Endodermal cell (in vitro differentiated cells): ENCODE measurements at regions not wholly inside any gene's neighbourhood (a gene's known extent, or its start where the extent isn't known, plus 50 kb on each side); places are given as distances from the start of the nearest gene placed in this dataset.

Experiments used
- DNase-seq: peaks from one replicate; pipeline ENCODE4 v3.0.0-alpha.2; 2017
- H3K27ac ChIP-seq: 2 replicates; pipeline ENCODE4 v1.5.1; 2013; ENCODE audit warnings: mild to moderate bottlenecking, low read depth, low read length, moderate library complexity
- H3K27me3 ChIP-seq: 2 replicates; pipeline ENCODE4 v1.6.1; 2013; ENCODE audit warnings: mild to moderate bottlenecking, low read length, moderate library complexity; ENCODE audit not compliant: insufficient read depth, control insufficient read depth, poor library complexity, severe bottlenecking
- H3K36me3 ChIP-seq: 2 replicates; pipeline ENCODE4 v1.7.0; 2013; ENCODE audit warnings: mild to moderate bottlenecking, low read length, moderate library complexity; ENCODE audit not compliant: control insufficient read depth, insufficient read depth
- H3K4me1 ChIP-seq: one replicate; pipeline ENCODE4 v1.7.0; 2013; ENCODE audit warnings: low read length; ENCODE audit not compliant: control insufficient read depth, insufficient read depth
- H3K4me3 ChIP-seq: 2 replicates; pipeline ENCODE4 v1.5.1; 2013; ENCODE audit warnings: mild to moderate bottlenecking, low read length, moderate library complexity
- H3K9ac ChIP-seq: 2 replicates; pipeline ENCODE4 v1.6.1; 2013; ENCODE audit warnings: mild to moderate bottlenecking, low read length, moderate library complexity; ENCODE audit not compliant: poor library complexity, severe bottlenecking; ENCODE audit errors: extremely low read depth
- H3K9me3 ChIP-seq: 2 replicates; pipeline ENCODE4 v1.6.1; 2013; ENCODE audit warnings: mild to moderate bottlenecking, low read length, moderate library complexity; ENCODE audit not compliant: control insufficient read depth
- H3K27ac Mint-ChIP-seq: 2 replicates; pipeline ENCODE4 v1.8.0; 2020; ENCODE audit warnings: mixed read lengths
- H3K27me3 Mint-ChIP-seq: 2 replicates; pipeline ENCODE4 v1.8.0; 2021; ENCODE audit warnings: mild to moderate bottlenecking, mixed read lengths; ENCODE audit not compliant: insufficient read depth
- H3K36me3 Mint-ChIP-seq: 2 replicates; pipeline ENCODE4 v1.8.0; 2020; ENCODE audit warnings: low read depth, mixed read lengths
- H3K4me1 Mint-ChIP-seq: 2 replicates; pipeline ENCODE4 v1.8.0; 2020; ENCODE audit warnings: mixed read lengths
- H3K4me3 Mint-ChIP-seq: 2 replicates; pipeline ENCODE4 v1.8.0; 2020; ENCODE audit warnings: mild to moderate bottlenecking, moderate library complexity, mixed read lengths
- H3K9me3 Mint-ChIP-seq: 2 replicates; pipeline ENCODE4 v1.8.0; 2020; ENCODE audit warnings: mild to moderate bottlenecking, mixed read lengths
- whole genome bisulfite sequencing, 2 experiments: methylation state at CpG; one replicate each; pipeline versions ENCODE4 v1.1.5 to v1.1.7; 2013; ENCODE audit warnings: missing lambda C conversion rate in 2 of 2, mixed read lengths in 1 of 2; ENCODE audit not compliant: insufficient coverage in 1 of 2, insufficient read length in 1 of 2; 5-methylcytosine and 5-hydroxymethylcytosine counted together
- TF ChIP-seq, protein P1 (sequence below): fragments of 200-600 bp; sonication (generic); conservative IDR thresholded peaks from 2 replicates; pipeline ENCODE4 v1.5.0; 2021; ENCODE audit warnings: antibody characterized with exemption, mild to moderate bottlenecking

DNA sequence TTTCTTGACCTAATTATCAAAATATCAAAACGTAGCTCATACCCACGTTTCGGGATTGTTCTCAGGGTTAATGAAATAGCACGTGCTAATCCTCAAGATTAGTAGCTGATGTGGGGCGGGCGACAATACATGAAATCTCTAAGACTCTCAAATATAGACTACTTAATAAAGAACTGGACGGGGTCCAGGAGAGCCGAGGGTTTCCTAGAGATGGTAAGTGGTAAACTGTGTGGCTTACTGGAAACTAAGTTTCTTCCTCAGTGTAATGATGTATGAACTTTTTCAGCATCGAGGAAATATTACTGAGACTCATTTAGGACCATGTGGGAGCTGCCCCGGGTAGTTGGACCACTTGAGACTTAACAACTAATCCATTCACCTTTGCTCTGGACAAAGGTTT lies 453.3 kb upstream of the SALL3 start:
- H3K27ac ChIP-seq = no peak overlapping the region

DNA sequence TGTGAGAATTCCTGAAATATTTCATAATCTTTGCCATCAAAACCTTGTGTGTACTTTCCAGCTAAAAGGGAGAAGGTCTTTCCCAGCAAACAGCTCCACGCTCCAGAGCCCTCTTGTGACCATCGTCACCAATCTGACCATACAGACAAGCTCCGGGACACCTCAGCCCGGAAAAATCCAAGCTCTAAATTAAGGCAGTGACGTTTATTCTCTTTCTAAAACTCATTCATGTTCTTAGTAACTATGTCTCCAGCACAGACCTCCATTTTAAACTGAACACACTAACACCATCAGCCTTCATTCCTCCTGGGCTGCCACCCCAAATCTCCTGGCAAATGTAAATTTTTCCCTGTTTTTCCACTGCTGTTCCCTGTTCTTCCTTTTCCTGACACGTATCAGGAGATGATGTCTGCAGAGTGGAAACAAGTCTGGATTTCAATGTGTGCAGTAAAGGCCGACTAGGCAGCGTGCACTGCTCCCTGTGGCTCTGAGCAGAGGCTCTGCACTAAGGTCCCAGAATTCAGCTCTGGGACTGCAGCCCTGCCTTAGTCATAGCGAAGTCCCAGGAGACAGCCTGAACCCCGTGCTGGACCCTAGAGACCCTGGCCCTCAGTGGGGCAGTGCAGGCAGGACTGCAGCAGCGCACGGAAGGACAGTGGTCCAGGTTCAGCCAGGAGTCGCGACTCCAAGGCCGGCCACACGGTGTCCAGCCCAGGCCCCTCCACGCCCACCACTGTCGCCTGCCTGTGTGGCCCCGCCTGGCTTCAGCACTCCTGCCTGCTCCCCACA lies 452.5 kb upstream of the SALL3 start:
- WGBS, 2 experiments = 81 to 96% methylated on average over 11 to 19 of the region's 19 CpGs
- no peak overlapping the region for H3K4me3 ChIP-seq
- H3K4me1 ChIP-seq = no peaks in the 10 kb centered on the region
- Mint-ChIP-seq H3K36me3 (no peaks in the 10 kb centered on the region), H3K4me3 (no peak overlapping the region), H3K27me3 (no peaks in the 10 kb centered on the region), H3K4me1 (no peaks in the 10 kb centered on the region), H3K27ac (no peak overlapping the region), H3K9me3 (no peaks in the 10 kb centered on the region)
- no peak overlapping the region for H3K9ac ChIP-seq
- no peak overlapping the region for H3K27ac ChIP-seq
- H3K27me3 ChIP-seq = no peaks in the 10 kb centered on the region
- H3K9me3 ChIP-seq = no peaks in the 10 kb centered on the region
- no peaks in the 10 kb centered on the region for H3K36me3 ChIP-seq
- DNase-seq = peak; percentile 71
- TF ChIP-seq, protein P1, sequence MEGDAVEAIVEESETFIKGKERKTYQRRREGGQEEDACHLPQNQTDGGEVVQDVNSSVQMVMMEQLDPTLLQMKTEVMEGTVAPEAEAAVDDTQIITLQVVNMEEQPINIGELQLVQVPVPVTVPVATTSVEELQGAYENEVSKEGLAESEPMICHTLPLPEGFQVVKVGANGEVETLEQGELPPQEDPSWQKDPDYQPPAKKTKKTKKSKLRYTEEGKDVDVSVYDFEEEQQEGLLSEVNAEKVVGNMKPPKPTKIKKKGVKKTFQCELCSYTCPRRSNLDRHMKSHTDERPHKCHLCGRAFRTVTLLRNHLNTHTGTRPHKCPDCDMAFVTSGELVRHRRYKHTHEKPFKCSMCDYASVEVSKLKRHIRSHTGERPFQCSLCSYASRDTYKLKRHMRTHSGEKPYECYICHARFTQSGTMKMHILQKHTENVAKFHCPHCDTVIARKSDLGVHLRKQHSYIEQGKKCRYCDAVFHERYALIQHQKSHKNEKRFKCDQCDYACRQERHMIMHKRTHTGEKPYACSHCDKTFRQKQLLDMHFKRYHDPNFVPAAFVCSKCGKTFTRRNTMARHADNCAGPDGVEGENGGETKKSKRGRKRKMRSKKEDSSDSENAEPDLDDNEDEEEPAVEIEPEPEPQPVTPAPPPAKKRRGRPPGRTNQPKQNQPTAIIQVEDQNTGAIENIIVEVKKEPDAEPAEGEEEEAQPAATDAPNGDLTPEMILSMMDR = peak; percentile 40

More for the DNA sequence above, 453.3 kb upstream of the SALL3 start:
- Histone ChIP-seq H3K36me3 (no peaks in the 10 kb centered on the region), H3K9me3 (no peaks in the 10 kb centered on the region), H3K4me1 (no peaks in the 10 kb centered on the region), H3K9ac (no peak overlapping the region), H3K27me3 (no peaks in the 10 kb centered on the region), H3K4me3 (no peak overlapping the region)
- no peaks in the 10 kb centered on the region for H3K9me3 Mint-ChIP-seq
- H3K36me3 Mint-ChIP-seq = no peaks in the 10 kb centered on the region
- TF ChIP-seq, protein P1 = no peak
- WGBS, 2 experiments = 91 to 94% methylated on average over 4 to 10 of the region's 10 CpGs
- H3K27ac Mint-ChIP-seq = no peak overlapping the region
- H3K27me3 Mint-ChIP-seq = no peaks in the 10 kb centered on the region
- H3K4me3 Mint-ChIP-seq = no peak overlapping the region
- no peaks in the 10 kb centered on the region for H3K4me1 Mint-ChIP-seq
- DNase-seq = peak; percentile 18

DNA sequence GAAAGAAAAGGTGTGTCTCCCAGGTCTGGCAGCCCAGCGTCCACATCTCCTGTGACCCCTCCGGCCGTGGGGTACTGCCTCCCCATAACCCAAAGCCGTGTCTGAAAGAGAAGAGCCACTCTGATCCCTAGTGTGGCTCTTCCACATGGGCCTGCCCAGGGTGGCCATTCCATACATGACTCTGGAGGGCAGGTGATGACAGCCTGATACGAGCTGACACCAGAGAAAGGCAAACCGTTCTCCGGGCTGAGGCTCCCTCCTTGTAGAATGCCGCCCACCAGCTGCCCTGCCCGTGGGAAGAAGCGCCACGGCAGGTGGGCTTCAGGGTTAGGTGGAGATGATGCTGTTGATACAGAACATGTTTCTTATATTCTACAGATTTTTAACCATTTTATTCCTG lies 451.6 kb upstream of the SALL3 start:
- Histone ChIP-seq H3K36me3 (no peaks in the 10 kb centered on the region), H3K4me1 (no peaks in the 10 kb centered on the region), H3K9ac (no peak overlapping the region), H3K4me3 (no peak overlapping the region), H3K27ac (no peak overlapping the region), H3K27me3 (no peaks in the 10 kb centered on the region), H3K9me3 (no peaks in the 10 kb centered on the region)
- 87 to 88% methylated on average over 4 to 10 of the region's 11 CpGs for whole genome bisulfite sequencing, 2 experiments
- H3K4me1 Mint-ChIP-seq = no peaks in the 10 kb centered on the region
- H3K27ac Mint-ChIP-seq = no peak overlapping the region
- TF ChIP-seq, protein P1 = no peak
- no peaks in the 10 kb centered on the region for H3K36me3 Mint-ChIP-seq
- DNase-seq = no peak
- H3K4me3 Mint-ChIP-seq = no peak overlapping the region
- H3K9me3 Mint-ChIP-seq = no peaks in the 10 kb centered on the region
- H3K27me3 Mint-ChIP-seq = no peaks in the 10 kb centered on the region
